Esophagus muscularis mucosa (tissue), 2 donors: ENCODE measurements at regions not wholly inside any gene's neighbourhood (a gene's known extent, or its start where the extent isn't known, plus 50 kb on each side); places are given as distances from the start of the nearest gene placed in this dataset.

ENCODE experiments used
- POLR2A ChIP-seq: fragments of 450-650 bp; IDR thresholded peaks from one replicate; pipeline ENCODE4 v1.6.1; 2017; ENCODE audit warnings: antibody characterized with exemption, moderate library complexity, mild to moderate bottlenecking, low read depth
- POLR2AphosphoS5 ChIP-seq, 2 donors: sonication (generic); formaldehyde crosslinking; IDR thresholded peaks; one replicate each; pipeline ENCODE4 v1.6.1; 2017; ENCODE audit warnings: antibody characterized with exemption in 2 of 2

DNA sequence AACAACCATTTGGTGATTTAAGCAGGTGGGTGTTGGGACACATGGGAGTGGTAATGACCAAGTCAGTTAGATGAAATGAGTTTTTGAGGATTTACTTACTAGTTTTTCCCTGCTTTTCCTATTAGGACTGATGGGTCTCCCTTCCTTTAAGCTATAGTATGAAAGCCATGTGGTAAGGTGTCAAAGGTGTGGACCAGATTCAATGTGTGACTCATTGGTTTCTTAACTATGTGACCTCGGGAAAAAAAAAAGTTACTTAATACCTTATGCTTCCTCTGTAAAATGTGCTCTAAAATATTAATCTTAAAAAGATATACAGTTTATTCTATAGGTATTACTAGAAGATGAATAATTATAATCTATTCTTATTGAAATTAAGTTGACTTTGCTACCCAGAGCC lies 93.7 kb downstream of the DUSP10 start:
- no peak for TF ChIP-seq POLR2A
- TF ChIP-seq POLR2AphosphoS5 (IDR thresholded peaks at IDR 0.05) = no peak
